HepG2 (cell line): ENCODE measurements at regions not wholly inside any gene's neighbourhood (a gene's known extent, or its start where the extent isn't known, plus 50 kb on each side); places are given as distances from the start of the nearest gene placed in this dataset.

Source experiments
- CTCF ChIP-seq: sonication (generic); formaldehyde crosslinking; IDR thresholded peaks from 2 replicates; pipeline ENCODE4 v1.5.0; 2020; ENCODE audit warnings: mild to moderate bottlenecking, missing genetic modification reagents, moderate library complexity
- FOSL2 ChIP-seq: sonication (generic); formaldehyde crosslinking; IDR thresholded peaks from 2 replicates; pipeline ENCODE4 v1.4.0; 2020; ENCODE audit warnings: missing genetic modification reagents
- POGK ChIP-seq: sonication (generic); formaldehyde crosslinking; conservative IDR thresholded peaks from 2 replicates; pipeline ENCODE4 v1.8.0; 2022; ENCODE audit warnings: mild to moderate bottlenecking, moderate library complexity, missing genetic modification reagents
- TAF15 ChIP-seq: fragments of 200-400 bp; formaldehyde crosslinking; IDR thresholded peaks from one replicate; pipeline ENCODE4 v1.6.1; 2018; ENCODE audit warnings: mild to moderate bottlenecking, low read depth, low read length; ENCODE audit not compliant: poor library complexity, severe bottlenecking

GRCh38 chr3:71863563-71864190, 78.7 kb upstream of the PROK2 start:
- no peak for TF ChIP-seq TAF15
- TF ChIP-seq FOSL2, result no peak
- TF ChIP-seq CTCF, result no peak
- no peak for TF ChIP-seq POGK (CRISPR knock-in tag)
